Testis (tissue), 2 donors: ENCODE measurements at regions not wholly inside any gene's neighbourhood (a gene's known extent, or its start where the extent isn't known, plus 50 kb on each side); places are given as distances from the start of the nearest gene placed in this dataset.

ENCODE experiments used
- POLR2A ChIP-seq: fragments of 450-650 bp; IDR thresholded peaks from one replicate; pipeline ENCODE4 v1.6.1; 2017; ENCODE audit warnings: antibody characterized with exemption, mild to moderate bottlenecking, moderate library complexity
- TF ChIP-seq, protein P1 (sequence below), 3 experiments: fragments of 450-650 bp in 2 of 3; fragments of 200-600 bp in 1 of 3; sonication (generic) in 1 of 3; IDR thresholded peaks; one replicate each; pipeline ENCODE4 v1.5.1; 2016 to 2019; ENCODE audit warnings: antibody characterized with exemption in 3 of 3, mild to moderate bottlenecking in 2 of 3, moderate library complexity in 1 of 3

DNA sequence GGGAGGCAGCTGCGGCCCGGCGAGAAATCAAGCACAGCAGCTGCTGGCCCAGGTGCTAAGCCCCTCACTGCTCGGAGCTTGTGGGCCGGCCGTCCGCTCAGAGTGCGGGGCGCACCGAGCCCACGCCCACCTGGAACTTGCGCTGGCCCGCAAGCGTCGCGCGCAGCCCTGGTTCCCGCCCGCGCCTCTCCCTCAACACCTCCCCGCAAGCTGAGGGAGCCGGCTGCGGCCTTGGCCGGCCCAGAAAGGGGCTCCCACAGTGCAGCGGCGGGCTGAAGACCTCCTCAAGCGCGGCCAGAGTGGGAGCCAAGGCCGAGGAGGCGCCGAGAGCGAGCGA lies 92.9 kb downstream of the HAPSTR1 start:
- TF ChIP-seq POLR2A, result no peak
- TF ChIP-seq, protein P1, sequence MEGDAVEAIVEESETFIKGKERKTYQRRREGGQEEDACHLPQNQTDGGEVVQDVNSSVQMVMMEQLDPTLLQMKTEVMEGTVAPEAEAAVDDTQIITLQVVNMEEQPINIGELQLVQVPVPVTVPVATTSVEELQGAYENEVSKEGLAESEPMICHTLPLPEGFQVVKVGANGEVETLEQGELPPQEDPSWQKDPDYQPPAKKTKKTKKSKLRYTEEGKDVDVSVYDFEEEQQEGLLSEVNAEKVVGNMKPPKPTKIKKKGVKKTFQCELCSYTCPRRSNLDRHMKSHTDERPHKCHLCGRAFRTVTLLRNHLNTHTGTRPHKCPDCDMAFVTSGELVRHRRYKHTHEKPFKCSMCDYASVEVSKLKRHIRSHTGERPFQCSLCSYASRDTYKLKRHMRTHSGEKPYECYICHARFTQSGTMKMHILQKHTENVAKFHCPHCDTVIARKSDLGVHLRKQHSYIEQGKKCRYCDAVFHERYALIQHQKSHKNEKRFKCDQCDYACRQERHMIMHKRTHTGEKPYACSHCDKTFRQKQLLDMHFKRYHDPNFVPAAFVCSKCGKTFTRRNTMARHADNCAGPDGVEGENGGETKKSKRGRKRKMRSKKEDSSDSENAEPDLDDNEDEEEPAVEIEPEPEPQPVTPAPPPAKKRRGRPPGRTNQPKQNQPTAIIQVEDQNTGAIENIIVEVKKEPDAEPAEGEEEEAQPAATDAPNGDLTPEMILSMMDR (IDR thresholded peaks at IDR 0.05), result no peak
